B cell (primary cell): ENCODE measurements at regions not wholly inside any gene's neighbourhood (a gene's known extent, or its start where the extent isn't known, plus 50 kb on each side); places are given as distances from the start of the nearest gene placed in this dataset.

Source experiments
- ATAC-seq: fragments of 200-7000 bp; cut with Tn5 transposase; one replicate; pipeline ENCODE4 v1.10.0; 2021; ENCODE audit warnings: low read depth, mild to moderate bottlenecking, moderate number of reproducible peaks, moderate library complexity
- CTCF ChIA-PET: fragments of 350-600 bp; sonication (Branson Sonifier 250); formaldehyde crosslinking; loops from one replicate; lab custom pipeline; 2021; ENCODE audit warnings: antibody characterized with exemption, inconsistent platforms; lab: Charles Lee
- POLR2A ChIA-PET: fragments of 350-600 bp; sonication (Branson Sonifier 250); formaldehyde crosslinking; loops from one replicate; lab custom pipeline; 2021; ENCODE audit warnings: antibody characterized with exemption; lab: Charles Lee
- DNase-seq: peaks from one replicate; pipeline ENCODE4 v3.0.0; 2013
- H2AFZ ChIP-seq: 2 replicates; pipeline ENCODE4 v1.6.1; 2012; ENCODE audit warnings: mild to moderate bottlenecking, low read depth, low read length; ENCODE audit not compliant: insufficient read depth, poor library complexity, severe bottlenecking
- H3K27ac ChIP-seq, 2 donors: 1 replicate in 1 of 2; 2 replicates in 1 of 2; pipeline ENCODE4 v1.5.1; 2012 to 2013; ENCODE audit warnings: low read length in 2 of 2, mild to moderate bottlenecking in 2 of 2, moderate library complexity in 1 of 2
- H3K27me3 ChIP-seq, 4 experiments: fragments of 200-600 bp in 1 of 4; sonication (generic) in 1 of 4; replicated peaks in 1 of 4; 1 replicate in 2 of 4; 2 replicates in 2 of 4; pipeline versions ENCODE4 v1.6.1 to v1.7.0; 2013 to 2016; ENCODE audit warnings: low read length in 3 of 4, mild to moderate bottlenecking in 2 of 4, mixed read lengths in 1 of 4, moderate library complexity in 1 of 4; ENCODE audit not compliant: insufficient read depth in 4 of 4, control insufficient read depth in 3 of 4; ENCODE audit errors: control extremely low read depth in 1 of 4
- H3K36me3 ChIP-seq, 2 experiments: replicated peaks in 1 of 2; 1 replicate in 1 of 2; 2 replicates in 1 of 2; pipeline versions ENCODE4 v1.6.1 to v1.7.1; 2013; ENCODE audit warnings: low read length in 1 of 2; ENCODE audit not compliant: insufficient read depth in 2 of 2, control insufficient read depth in 1 of 2; ENCODE audit errors: control extremely low read depth in 1 of 2, extremely low read depth in 1 of 2
- H3K4me1 ChIP-seq, 2 donors: fragments of 200-600 bp in 1 of 2; sonication (generic) in 1 of 2; 1 replicate in 1 of 2; 2 replicates in 1 of 2; pipeline versions ENCODE4 v1.5.1 to v1.6.1; 2013 to 2017; ENCODE audit warnings: low read length in 2 of 2; ENCODE audit not compliant: control insufficient read depth in 2 of 2, insufficient read depth in 2 of 2
- H3K4me2 ChIP-seq: replicated peaks from 2 replicates; pipeline ENCODE3; 2012; ENCODE audit warnings: mild to moderate bottlenecking, low read depth, low read length; ENCODE audit not compliant: poor library complexity, severe bottlenecking
- H3K4me3 ChIP-seq, 5 experiments: fragments of 200-600 bp in 1 of 5; sonication (generic) in 1 of 5; 1 replicate in 3 of 5; 2 replicates in 2 of 5; pipeline versions ENCODE4 v1.5.1 to v1.7.0; 2011 to 2016; ENCODE audit warnings: low read length in 4 of 5, mild to moderate bottlenecking in 4 of 5, low read depth in 2 of 5, control low read depth in 1 of 5, moderate library complexity in 1 of 5; ENCODE audit not compliant: insufficient read depth in 1 of 5; ENCODE audit errors: control extremely low read depth in 1 of 5, extremely low read depth in 1 of 5
- H3K79me2 ChIP-seq: fragments of 200-600 bp; sonication (generic); one replicate; pipeline ENCODE4 v1.6.0; 2016; ENCODE audit warnings: low read length; ENCODE audit not compliant: control insufficient read depth, insufficient read depth
- H3K9ac ChIP-seq: fragments of 200-600 bp; sonication (generic); 2 replicates; pipeline ENCODE4 v1.6.1; 2017; ENCODE audit warnings: mild to moderate bottlenecking, low read length, moderate library complexity
- H3K9me3 ChIP-seq, 3 donors: one replicate each; pipeline versions ENCODE4 v1.6.1 to v1.7.1; 2013; ENCODE audit warnings: low read length in 2 of 3; ENCODE audit not compliant: control insufficient read depth in 2 of 3, insufficient read depth in 1 of 3; ENCODE audit errors: control extremely low read depth in 1 of 3
- H4K20me1 ChIP-seq: 2 replicates; pipeline ENCODE4 v1.6.0; 2012; ENCODE audit warnings: mild to moderate bottlenecking, low read length; ENCODE audit not compliant: insufficient read depth, control insufficient read depth, poor library complexity, severe bottlenecking
- H3K27ac Mint-ChIP-seq: one replicate; pipeline ENCODE4 v1.8.0; 2021; ENCODE audit warnings: mixed read lengths
- H3K27me3 Mint-ChIP-seq: one replicate; pipeline ENCODE4 v1.8.0; 2021; ENCODE audit warnings: mixed read lengths
- H3K4me1 Mint-ChIP-seq: one replicate; pipeline ENCODE4 v1.8.0; 2021; ENCODE audit warnings: mixed read lengths
- H3K4me3 Mint-ChIP-seq: one replicate; pipeline ENCODE4 v1.8.0; 2021; ENCODE audit warnings: mixed read lengths
- H3K9me3 Mint-ChIP-seq: one replicate; pipeline ENCODE4 v1.8.0; 2022; ENCODE audit warnings: mixed read lengths; ENCODE audit not compliant: insufficient read depth
- CTCF ChIP-seq: fragments of 200-600 bp; IDR thresholded peaks from one replicate; pipeline ENCODE4 v1.8.0; 2022; ENCODE audit warnings: antibody characterized with exemption, mild to moderate bottlenecking
- EZH2 ChIP-seq: IDR thresholded peaks from 2 replicates; pipeline ENCODE4 v1.6.1; 2012; ENCODE audit warnings: borderline replicate concordance, low read depth, mild to moderate bottlenecking, moderate library complexity, low read length; ENCODE audit not compliant: insufficient read depth, poor library complexity, severe bottlenecking
- WGBS: methylation state at CpG from one replicate; pipeline ENCODE4 v1.1.5; 2013; ENCODE audit warnings: missing lambda C conversion rate; ENCODE audit not compliant: insufficient coverage; 5-methylcytosine and 5-hydroxymethylcytosine counted together
- intact Hi-C: fragments of 100-400 bp; cut with micrococcal nuclease; formaldehyde crosslinking; loops from one replicate; pipeline ENCODE4 v1.10.0; 2022

DNA sequence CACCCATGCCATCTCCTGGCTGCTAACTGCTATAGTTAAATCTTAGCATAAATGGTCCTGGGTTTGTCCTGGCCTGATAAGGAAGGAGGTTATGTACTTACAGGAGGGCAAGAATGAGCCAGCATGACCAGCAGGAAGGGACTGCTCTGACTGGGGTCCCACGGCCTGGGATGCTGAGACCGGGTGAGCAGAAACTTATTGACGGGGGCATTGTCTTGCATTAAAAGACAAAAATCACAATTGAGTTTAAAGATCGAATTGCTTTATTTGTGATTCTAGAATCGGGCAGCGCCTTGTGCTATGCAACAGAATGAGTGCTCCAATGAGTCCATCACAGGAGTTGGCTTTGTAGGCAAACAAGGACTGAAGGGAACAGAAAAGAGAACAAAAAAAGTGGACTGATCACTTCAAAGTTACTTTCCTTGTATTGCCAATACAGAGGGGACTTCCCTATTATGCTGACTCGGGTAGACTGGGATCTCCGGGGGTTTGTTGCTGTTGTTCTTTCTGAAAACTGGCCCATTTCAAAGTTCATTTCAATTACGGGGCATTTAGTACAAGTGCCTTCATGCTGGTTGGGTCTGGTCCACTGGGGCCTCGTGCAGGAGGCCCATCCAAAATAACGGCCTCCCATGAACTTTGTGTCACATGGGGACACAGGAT, 87.1 kb upstream of the SLC66A3 start:
- H3K27ac Mint-ChIP-seq: no peak overlapping the region

More for the DNA sequence above, 87.1 kb upstream of the SLC66A3 start:
- Histone ChIP-seq H3K79me2 (no peaks in the 10 kb centered on the region), H3K4me1 (no peaks in the 10 kb centered on the region), H3K36me3 (no peaks in the 10 kb centered on the region), H3K27me3 (peaks cover 0 to 11% (median 2%) of the 10 kb centered on the region in 4 experiments), H4K20me1 (no peaks in the 10 kb centered on the region), H3K9ac (no peak overlapping the region), H3K9me3 (peaks cover 0 to 11% (median 0%) of the 10 kb centered on the region in 3 donors), H3K27ac (no peak overlapping the region), H2AFZ (no peak overlapping the region), H3K4me2 (no peak overlapping the region), H3K4me3 (no peak overlapping the region)
- peaks cover 39% of the 10 kb centered on the region for H3K27me3 Mint-ChIP-seq
- H3K9me3 Mint-ChIP-seq: peaks cover 1% of the 10 kb centered on the region
- intact Hi-C loops: no loop called here
- POLR2A ChIA-PET: no interaction called here
- no peak for DNase-seq
- TF ChIP-seq CTCF (no peak), EZH2 (no peak)
- H3K4me3 Mint-ChIP-seq: no peak overlapping the region
- no peaks in the 10 kb centered on the region for H3K4me1 Mint-ChIP-seq
- WGBS: 90% methylated on average over 7 of the region's 11 CpGs
- ATAC-seq: no peak
- CTCF ChIA-PET: no interaction called here
